ENCODE measurements at regions not wholly inside any gene's neighbourhood (a gene's known extent, or its start where the extent isn't known, plus 50 kb on each side); places are given as distances from the start of the nearest gene placed in this dataset.
"Not testable (repeated sequence)": the region's sequence is repeated elsewhere in the genome, so short reads cannot be mapped to it uniquely, and the experiment has no call there.

DNA sequence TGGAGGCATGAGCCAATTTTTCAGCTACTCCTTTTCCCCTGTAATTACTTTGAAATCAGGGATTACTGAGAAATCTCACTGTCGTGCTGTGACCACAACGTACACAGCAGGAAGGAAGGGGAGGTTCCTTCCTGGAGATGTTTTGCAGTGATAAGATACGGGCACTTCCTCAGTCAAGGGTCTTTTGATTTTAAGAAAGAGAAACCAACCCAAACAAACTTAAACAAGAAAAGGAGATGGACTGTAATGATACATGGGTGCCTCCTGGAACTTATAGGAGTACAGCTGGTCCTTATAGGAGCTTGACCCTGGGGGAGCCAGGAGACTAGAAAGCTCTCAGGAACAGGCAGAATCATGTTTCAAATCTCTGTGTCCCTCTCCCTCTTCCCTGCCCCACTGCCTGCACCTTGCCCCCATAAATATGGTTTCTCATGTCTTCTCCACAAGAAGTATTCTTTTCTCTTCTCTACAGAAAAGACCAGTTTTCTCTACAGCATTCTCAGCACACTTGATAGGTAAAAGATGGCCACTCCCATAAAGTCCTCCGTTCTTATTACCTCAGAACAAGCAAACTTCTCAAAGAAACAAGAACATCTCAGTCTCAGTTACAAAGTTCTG, 281.1 kb upstream of the AMIGO2 start:
- H3K9me3 ChIP-seq (ENCODE audit: control extremely low read depth in 1 of 5, control insufficient read depth in 4 of 5, insufficient read depth in 2 of 5, low read depth in 1 of 5, low read length in 4 of 5) = no peaks in the 10 kb centered on the region
- peak; percentile 85 to 94 (median 88) for DNase-seq
- POLR2A ChIA-PET = no interaction called here
- CTCF ChIA-PET = interaction anchor here (1.2 to 1.7 kb wide), 4 partner anchors 35 to 329 kb away, joined by 3 to 6 read pairs (median 4); no protein-coding TSS in a partner anchor
- peak overlapping the region in 1 of 2 experiments; percentile 74 for H3K27ac ChIP-seq (ENCODE audit: insufficient read depth in 1 of 2, low read depth in 1 of 2, low read length in 2 of 2, poor library complexity in 1 of 2, severe bottlenecking in 2 of 2)
- peak overlapping the region in 6 of 7 experiments; percentile 16 to 67 (median 22) for H3K4me3 ChIP-seq (ENCODE audit: control insufficient read depth in 1 of 7, extremely low read depth in 1 of 7, insufficient read depth in 4 of 7, low read depth in 2 of 7, low read length in 6 of 7)
- no peaks in the 10 kb centered on the region for H3K27me3 ChIP-seq (replicated peaks in 2 of 5; ENCODE audit: control insufficient read depth in 4 of 5, insufficient read depth in 5 of 5, low read length in 4 of 5)
- WGBS (ENCODE audit: insufficient coverage) = 63% methylated on average over 1 of the region's 4 CpGs
- H3K36me3 ChIP-seq (ENCODE audit: control insufficient read depth in 4 of 4, insufficient read depth in 4 of 4, low read length in 3 of 4) = no peaks in the 10 kb centered on the region
- peaks cover 34 to 58% (median 42%) of the 10 kb centered on the region in 4 experiments for H3K4me1 ChIP-seq (ENCODE audit: control extremely low read depth in 1 of 4, control insufficient read depth in 4 of 4, insufficient read depth in 4 of 4, low read length in 3 of 4)

DNA sequence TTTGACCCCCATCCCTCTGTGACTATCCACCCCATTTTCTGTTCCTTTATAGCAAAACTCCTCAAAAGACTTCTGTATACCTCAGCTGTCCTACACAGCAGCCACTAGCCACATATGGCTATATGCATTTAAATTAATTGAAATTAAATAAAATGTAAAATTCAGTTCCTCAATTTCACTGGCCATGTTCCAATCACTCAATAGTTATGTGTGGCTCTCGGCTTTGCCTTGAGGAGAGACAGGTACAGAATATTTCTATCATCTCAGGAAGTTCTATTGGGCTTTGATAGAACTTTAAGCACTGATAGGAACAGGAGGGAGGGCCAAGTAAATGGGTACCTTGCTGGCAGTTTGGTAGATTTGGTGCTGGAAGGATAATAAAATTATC, 280.3 kb upstream of the AMIGO2 start:
- Histone ChIP-seq H3K27me3 (replicated peaks in 2 of 5; ENCODE audit: control insufficient read depth in 4 of 5, insufficient read depth in 5 of 5, low read length in 4 of 5) (no peaks in the 10 kb centered on the region), H3K27ac (ENCODE audit: insufficient read depth in 1 of 2, low read depth in 1 of 2, low read length in 2 of 2, poor library complexity in 1 of 2, severe bottlenecking in 2 of 2) (peak overlapping the region in 1 of 2 experiments; percentile 74), H3K4me1 (ENCODE audit: control extremely low read depth in 1 of 4, control insufficient read depth in 4 of 4, insufficient read depth in 4 of 4, low read length in 3 of 4) (peaks cover 37 to 64% (median 47%) of the 10 kb centered on the region in 4 experiments), H3K36me3 (ENCODE audit: control insufficient read depth in 4 of 4, insufficient read depth in 4 of 4, low read length in 3 of 4) (no peaks in the 10 kb centered on the region), H3K9me3 (ENCODE audit: control extremely low read depth in 1 of 5, control insufficient read depth in 4 of 5, insufficient read depth in 2 of 5, low read depth in 1 of 5, low read length in 4 of 5) (no peaks in the 10 kb centered on the region), H3K4me3 (ENCODE audit: control insufficient read depth in 1 of 7, extremely low read depth in 1 of 7, insufficient read depth in 4 of 7, low read depth in 2 of 7, low read length in 6 of 7) (peak overlapping the region in 2 of 7 experiments; percentile 43 to 67)
- no CpG with 5 or more reads among the region's 1 CpG for WGBS (ENCODE audit: insufficient coverage)
- ChIA-PET POLR2A (no interaction called here), CTCF (interaction anchor here (1.2 to 1.7 kb wide), 4 partner anchors 34 to 328 kb away, joined by 3 to 6 read pairs (median 4); no protein-coding TSS in a partner anchor)
- peak; percentile 25 to 81 (median 72) for DNase-seq

GRCh38 chr12:47359310-47360092, 279.7 kb upstream of the AMIGO2 start:
- no peak overlapping the region for H3K27ac ChIP-seq (ENCODE audit: insufficient read depth in 1 of 2, low read depth in 1 of 2, low read length in 2 of 2, poor library complexity in 1 of 2, severe bottlenecking in 2 of 2)
- H3K36me3 ChIP-seq (ENCODE audit: control insufficient read depth in 4 of 4, insufficient read depth in 4 of 4, low read length in 3 of 4) = no peaks in the 10 kb centered on the region
- H3K4me1 ChIP-seq (ENCODE audit: control extremely low read depth in 1 of 4, control insufficient read depth in 4 of 4, insufficient read depth in 4 of 4, low read length in 3 of 4) = peaks cover 37 to 65% (median 47%) of the 10 kb centered on the region in 4 experiments

DNA sequence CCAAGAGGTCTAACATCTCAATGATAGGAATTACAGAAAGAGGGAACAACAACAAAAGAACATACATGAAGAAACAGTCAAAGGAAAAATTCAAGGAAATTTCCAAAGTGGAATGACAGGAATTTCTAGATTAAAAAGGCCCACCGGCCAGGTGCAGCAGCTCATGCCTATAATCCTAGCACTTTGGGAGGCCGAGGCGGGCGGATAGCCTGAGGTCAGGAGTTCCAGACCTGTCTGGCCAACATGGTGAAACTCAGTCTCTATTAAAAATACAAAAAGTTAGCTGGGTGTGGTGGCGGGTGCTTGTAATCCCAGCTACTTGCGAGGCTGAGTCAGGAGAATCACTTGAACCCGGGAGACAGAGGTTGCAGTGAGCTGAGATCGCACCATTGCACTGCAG, 277.2 kb upstream of the AMIGO2 start:
- not testable (repeated sequence) for H3K27me3 ChIP-seq (replicated peaks in 2 of 5; ENCODE audit: control insufficient read depth in 4 of 5, insufficient read depth in 5 of 5, low read length in 4 of 5); H3K27ac ChIP-seq (ENCODE audit: insufficient read depth in 1 of 2, low read depth in 1 of 2, low read length in 2 of 2, poor library complexity in 1 of 2, severe bottlenecking in 2 of 2); H3K36me3 ChIP-seq (ENCODE audit: control insufficient read depth in 4 of 4, insufficient read depth in 4 of 4, low read length in 3 of 4); H3K9me3 ChIP-seq (ENCODE audit: control extremely low read depth in 1 of 5, control insufficient read depth in 4 of 5, insufficient read depth in 2 of 5, low read depth in 1 of 5, low read length in 4 of 5); DNase-seq; H3K4me3 ChIP-seq (ENCODE audit: control insufficient read depth in 1 of 7, extremely low read depth in 1 of 7, insufficient read depth in 4 of 7, low read depth in 2 of 7, low read length in 6 of 7)
- H3K4me1 ChIP-seq (ENCODE audit: control extremely low read depth in 1 of 4, control insufficient read depth in 4 of 4, insufficient read depth in 4 of 4, low read length in 3 of 4) = peaks cover 28 to 43% (median 36%) of the 10 kb centered on the region in 4 experiments
- ChIA-PET CTCF (interaction anchor here (1.4 kb wide), 1 partner anchor 33 kb away, joined by 4 read pairs; no protein-coding TSS in a partner anchor), POLR2A (interaction anchor here (0.6 kb wide), 1 partner anchor 261 kb away, joined by 4 read pairs; no protein-coding TSS in a partner anchor)
- 100% methylated on average over 4 of the region's 8 CpGs for WGBS (ENCODE audit: insufficient coverage)

More at GRCh38 chr12:47359310-47360092, 279.7 kb upstream of the AMIGO2 start:
- no peak overlapping the region for H3K4me3 ChIP-seq (ENCODE audit: control insufficient read depth in 1 of 7, extremely low read depth in 1 of 7, insufficient read depth in 4 of 7, low read depth in 2 of 7, low read length in 6 of 7)
- H3K27me3 ChIP-seq (replicated peaks in 2 of 5; ENCODE audit: control insufficient read depth in 4 of 5, insufficient read depth in 5 of 5, low read length in 4 of 5) = no peaks in the 10 kb centered on the region
- POLR2A ChIA-PET = no interaction called here
- DNase-seq = peak in 1 of 3 donors; percentile 31
- WGBS (ENCODE audit: insufficient coverage) = 90% methylated on average over 2 of the region's 7 CpGs
- CTCF ChIA-PET = interaction anchor here (1.2 to 1.3 kb wide), 2 partner anchors 44 to 288 kb away, joined by 3 to 4 read pairs; no protein-coding TSS in a partner anchor
- H3K9me3 ChIP-seq (ENCODE audit: control extremely low read depth in 1 of 5, control insufficient read depth in 4 of 5, insufficient read depth in 2 of 5, low read depth in 1 of 5, low read length in 4 of 5) = no peaks in the 10 kb centered on the region

GRCh38 chr12:47356129-47356700, 276.5 kb upstream of the AMIGO2 start:
- H3K4me1 ChIP-seq (ENCODE audit: control extremely low read depth in 1 of 4, control insufficient read depth in 4 of 4, insufficient read depth in 4 of 4, low read length in 3 of 4) = peaks cover 23 to 35% (median 30%) of the 10 kb centered on the region in 4 experiments
- DNase-seq = peak; percentile 69 to 97 (median 83)
- ChIA-PET CTCF (interaction anchor here (0.6 to 1.7 kb wide), 3 partner anchors 33 to 324 kb away, joined by 3 to 4 read pairs (median 4); no protein-coding TSS in a partner anchor), POLR2A (interaction anchor here (0.6 kb wide), 1 partner anchor 260 kb away, joined by 4 read pairs; no protein-coding TSS in a partner anchor)
- H3K9me3 ChIP-seq (ENCODE audit: control extremely low read depth in 1 of 5, control insufficient read depth in 4 of 5, insufficient read depth in 2 of 5, low read depth in 1 of 5, low read length in 4 of 5) = no peaks in the 10 kb centered on the region
- no peaks in the 10 kb centered on the region for H3K36me3 ChIP-seq (ENCODE audit: control insufficient read depth in 4 of 4, insufficient read depth in 4 of 4, low read length in 3 of 4)
- H3K4me3 ChIP-seq (ENCODE audit: control insufficient read depth in 1 of 7, extremely low read depth in 1 of 7, insufficient read depth in 4 of 7, low read depth in 2 of 7, low read length in 6 of 7) = peak overlapping the region in 1 of 7 experiments; percentile 20
- WGBS (ENCODE audit: insufficient coverage) = 0% methylated on average over 3 of the region's 3 CpGs
- no peaks in the 10 kb centered on the region for H3K27me3 ChIP-seq (replicated peaks in 2 of 5; ENCODE audit: control insufficient read depth in 4 of 5, insufficient read depth in 5 of 5, low read length in 4 of 5)
- peak overlapping the region in 1 of 2 experiments; percentile 50 for H3K27ac ChIP-seq (ENCODE audit: insufficient read depth in 1 of 2, low read depth in 1 of 2, low read length in 2 of 2, poor library complexity in 1 of 2, severe bottlenecking in 2 of 2)

- no peak overlapping the region for H3K27ac ChIP-seq (ENCODE audit: insufficient read depth in 1 of 2, low read depth in 1 of 2, low read length in 2 of 2, poor library complexity in 1 of 2, severe bottlenecking in 2 of 2)
Measured at GRCh38 chr12:47353508-47353907, 273.7 kb upstream of the AMIGO2 start.

More at GRCh38 chr12:47353508-47353907, 273.7 kb upstream of the AMIGO2 start:
- ChIA-PET POLR2A (no interaction called here), CTCF (no interaction called here)
- H3K9me3 ChIP-seq (ENCODE audit: control extremely low read depth in 1 of 5, control insufficient read depth in 4 of 5, insufficient read depth in 2 of 5, low read depth in 1 of 5, low read length in 4 of 5) = no peaks in the 10 kb centered on the region
- H3K36me3 ChIP-seq (ENCODE audit: control insufficient read depth in 4 of 4, insufficient read depth in 4 of 4, low read length in 3 of 4) = no peaks in the 10 kb centered on the region
- no peak overlapping the region for H3K4me3 ChIP-seq (ENCODE audit: control insufficient read depth in 1 of 7, extremely low read depth in 1 of 7, insufficient read depth in 4 of 7, low read depth in 2 of 7, low read length in 6 of 7)
- WGBS (ENCODE audit: insufficient coverage) = 94% methylated on average over 6 of the region's 6 CpGs
- no peaks in the 10 kb centered on the region for H3K27me3 ChIP-seq (replicated peaks in 2 of 5; ENCODE audit: control insufficient read depth in 4 of 5, insufficient read depth in 5 of 5, low read length in 4 of 5)
- H3K4me1 ChIP-seq (ENCODE audit: control extremely low read depth in 1 of 4, control insufficient read depth in 4 of 4, insufficient read depth in 4 of 4, low read length in 3 of 4) = peaks cover 9 to 39% (median 18%) of the 10 kb centered on the region in 4 experiments
- DNase-seq = no peak

All from common myeloid progenitor, CD34-positive (primary cell).